ENCODE measurements at regions not wholly inside any gene's neighbourhood (a gene's known extent, or its start where the extent isn't known, plus 50 kb on each side); places are given as distances from the start of the nearest gene placed in this dataset.

- no peak for TF ChIP-seq CTCF (conservative IDR thresholded peaks at IDR 0.05; ENCODE audit: low read depth, low read length)
- no peak for TF ChIP-seq EZH2 (IDR thresholded peaks at IDR 0.05; ENCODE audit: low read length, unreplicated experiment)
- TF ChIP-seq EZH2phosphoT487 (IDR thresholded peaks at IDR 0.05; ENCODE audit: borderline replicate concordance, low read length): no peak
These were observed 68.9 kb upstream of the NDP start for GRCh38 chrX:44042116-44042515.
